ENCODE measurements at regions not wholly inside any gene's neighbourhood (a gene's known extent, or its start where the extent isn't known, plus 50 kb on each side); places are given as distances from the start of the nearest gene placed in this dataset.

- TF ChIP-seq CTCF (IDR thresholded peaks at IDR 0.05) (no peak), POLR2A (IDR thresholded peaks at IDR 0.05) (no peak)
Measured at GRCh38 chr3:59527493-59527892, 477.7 kb upstream of the CFAP20DC start.
